ENCODE measurements at regions not wholly inside any gene's neighbourhood (a gene's known extent, or its start where the extent isn't known, plus 50 kb on each side); places are given as distances from the start of the nearest gene placed in this dataset.

DNA sequence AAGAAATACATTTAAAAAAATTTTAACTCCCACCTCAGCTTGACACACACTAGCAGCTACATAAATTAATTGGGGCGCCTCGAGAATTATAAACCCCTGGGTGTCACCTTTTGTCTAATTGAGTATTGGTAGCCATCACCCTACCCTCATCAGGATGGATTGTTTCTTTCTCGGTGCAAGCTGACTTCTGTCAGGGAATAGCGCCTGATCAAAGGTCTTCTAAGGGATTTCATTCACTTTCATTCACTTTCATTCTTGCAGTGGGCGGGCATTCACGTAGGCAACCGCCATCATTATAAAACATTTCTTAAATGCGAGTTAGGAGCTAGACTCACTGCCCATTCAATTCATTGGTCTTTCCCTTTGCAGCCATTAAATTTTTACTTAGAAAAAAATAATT, 239.2 kb upstream of the SASH1 start:
- no peak for DNase-seq (ENCODE audit: extremely low read depth, insufficient read length)
- TF ChIP-seq, protein P1, sequence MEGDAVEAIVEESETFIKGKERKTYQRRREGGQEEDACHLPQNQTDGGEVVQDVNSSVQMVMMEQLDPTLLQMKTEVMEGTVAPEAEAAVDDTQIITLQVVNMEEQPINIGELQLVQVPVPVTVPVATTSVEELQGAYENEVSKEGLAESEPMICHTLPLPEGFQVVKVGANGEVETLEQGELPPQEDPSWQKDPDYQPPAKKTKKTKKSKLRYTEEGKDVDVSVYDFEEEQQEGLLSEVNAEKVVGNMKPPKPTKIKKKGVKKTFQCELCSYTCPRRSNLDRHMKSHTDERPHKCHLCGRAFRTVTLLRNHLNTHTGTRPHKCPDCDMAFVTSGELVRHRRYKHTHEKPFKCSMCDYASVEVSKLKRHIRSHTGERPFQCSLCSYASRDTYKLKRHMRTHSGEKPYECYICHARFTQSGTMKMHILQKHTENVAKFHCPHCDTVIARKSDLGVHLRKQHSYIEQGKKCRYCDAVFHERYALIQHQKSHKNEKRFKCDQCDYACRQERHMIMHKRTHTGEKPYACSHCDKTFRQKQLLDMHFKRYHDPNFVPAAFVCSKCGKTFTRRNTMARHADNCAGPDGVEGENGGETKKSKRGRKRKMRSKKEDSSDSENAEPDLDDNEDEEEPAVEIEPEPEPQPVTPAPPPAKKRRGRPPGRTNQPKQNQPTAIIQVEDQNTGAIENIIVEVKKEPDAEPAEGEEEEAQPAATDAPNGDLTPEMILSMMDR (IDR thresholded peaks at IDR 0.05; ENCODE audit: insufficient read depth, low read length, poor library complexity, severe bottlenecking): no peak
- H3K27me3 ChIP-seq (replicated peaks; ENCODE audit: control insufficient read depth, insufficient read depth, low read length): no peaks in the 10 kb centered on the region
- H3K36me3 ChIP-seq (ENCODE audit: control insufficient read depth, insufficient read depth, low read length): no peaks in the 10 kb centered on the region
- H3K4me3 ChIP-seq (replicated peaks; ENCODE audit: low read depth, low read length): no peak overlapping the region

DNA sequence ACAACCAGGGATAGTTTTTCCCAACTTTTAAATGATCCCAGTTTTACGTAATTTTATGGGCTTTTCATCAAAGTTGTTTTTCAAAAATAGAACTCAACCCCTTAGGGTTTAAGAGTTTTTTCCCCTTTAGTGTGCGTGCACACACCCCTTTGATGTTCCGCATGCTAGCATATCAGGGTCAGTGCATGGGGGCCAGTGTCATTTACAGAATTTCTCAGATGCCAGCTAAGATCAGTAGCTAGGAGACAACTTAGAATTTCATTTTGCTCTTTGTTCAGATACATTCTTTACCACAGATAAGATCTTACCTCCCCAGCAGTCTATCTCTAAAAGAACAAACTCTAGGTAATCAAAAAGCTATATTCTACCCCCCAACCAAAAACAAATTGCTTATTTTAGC, 238.5 kb upstream of the SASH1 start:
- DNase-seq (ENCODE audit: extremely low read depth, insufficient read length): no peak
- TF ChIP-seq, protein P1 (IDR thresholded peaks at IDR 0.05; ENCODE audit: insufficient read depth, low read length, poor library complexity, severe bottlenecking): no peak
- Histone ChIP-seq H3K36me3 (ENCODE audit: control insufficient read depth, insufficient read depth, low read length) (no peaks in the 10 kb centered on the region), H3K27me3 (replicated peaks; ENCODE audit: control insufficient read depth, insufficient read depth, low read length) (no peaks in the 10 kb centered on the region; the same call in 1 of the 2 replicates), H3K4me3 (replicated peaks; ENCODE audit: low read depth, low read length) (no peak overlapping the region)

DNA sequence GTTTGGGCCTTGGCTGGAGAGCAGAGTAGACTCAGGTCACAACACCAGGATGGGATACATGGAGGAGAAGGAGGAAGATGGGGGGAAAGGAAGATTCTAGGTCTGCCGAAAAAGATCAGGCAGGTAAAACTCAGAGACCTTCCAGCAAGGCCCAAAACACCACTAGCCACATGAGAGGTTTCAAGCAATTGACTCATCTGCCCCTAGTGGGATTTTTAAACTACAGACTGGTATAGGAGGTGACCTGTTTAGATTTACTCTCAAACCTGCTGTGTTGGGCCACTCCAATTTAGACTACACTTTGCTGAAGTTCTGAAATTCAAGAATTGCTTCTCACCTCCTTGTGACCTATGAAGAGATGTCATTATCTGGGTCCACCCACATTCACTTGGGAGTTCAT, 236.9 kb upstream of the SASH1 start:
- TF ChIP-seq, protein P1 (IDR thresholded peaks at IDR 0.05; ENCODE audit: insufficient read depth, low read length, poor library complexity, severe bottlenecking): no peak
- DNase-seq (ENCODE audit: extremely low read depth, insufficient read length): no peak
- Histone ChIP-seq H3K4me3 (replicated peaks; ENCODE audit: low read depth, low read length) (no peak overlapping the region), H3K36me3 (ENCODE audit: control insufficient read depth, insufficient read depth, low read length) (no peaks in the 10 kb centered on the region), H3K27me3 (replicated peaks; ENCODE audit: control insufficient read depth, insufficient read depth, low read length) (no peaks in the 10 kb centered on the region; the same call in 1 of the 2 replicates)

DNA sequence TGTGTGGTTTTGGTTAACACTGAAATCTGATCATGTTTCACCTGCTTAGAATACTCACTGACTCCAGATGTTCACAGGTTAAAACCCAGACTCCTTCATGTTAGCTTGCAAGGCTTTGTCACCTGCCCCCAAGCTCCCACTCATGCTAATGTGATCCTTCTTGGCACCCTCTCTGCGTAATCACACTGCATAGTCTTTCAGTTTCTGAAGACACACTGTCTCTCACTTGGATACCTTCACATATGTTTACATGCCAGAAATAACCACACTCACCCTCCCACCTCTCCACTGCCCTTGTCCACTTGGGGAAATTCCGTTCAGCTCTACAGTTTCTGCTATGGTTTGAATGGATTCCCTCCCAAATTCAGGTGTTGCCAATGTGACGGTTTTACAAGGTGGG, 234.7 kb upstream of the SASH1 start:
- no peaks in the 10 kb centered on the region; the same call in 1 of the 2 replicates for H3K27me3 ChIP-seq (replicated peaks; ENCODE audit: control insufficient read depth, insufficient read depth, low read length)
- no peaks in the 10 kb centered on the region for H3K36me3 ChIP-seq (ENCODE audit: control insufficient read depth, insufficient read depth, low read length)
- no peak for DNase-seq (ENCODE audit: extremely low read depth, insufficient read length)
- TF ChIP-seq, protein P1 (IDR thresholded peaks at IDR 0.05; ENCODE audit: insufficient read depth, low read length, poor library complexity, severe bottlenecking): no peak
- no peak overlapping the region for H3K4me3 ChIP-seq (replicated peaks; ENCODE audit: low read depth, low read length)

DNA sequence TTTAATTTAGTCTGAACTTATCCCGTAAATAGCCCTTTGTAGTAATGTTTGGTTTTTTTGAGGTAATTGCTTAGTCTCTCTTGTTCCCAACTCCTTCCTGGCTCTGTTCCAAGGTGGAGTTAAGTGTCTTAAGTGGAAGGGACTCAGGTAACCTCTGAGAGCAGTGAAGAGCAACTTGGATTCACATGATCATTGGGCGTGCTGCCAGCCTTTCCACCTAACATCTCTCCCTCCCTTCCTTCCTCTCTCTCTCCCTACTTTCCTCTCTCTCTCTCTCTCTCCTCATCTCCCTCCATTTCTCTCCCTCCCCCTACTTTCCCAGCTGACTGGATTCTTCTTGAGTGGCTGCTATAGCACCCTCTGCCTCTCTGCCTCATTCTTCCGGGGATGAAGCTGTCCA, 232.9 kb upstream of the SASH1 start:
- Histone ChIP-seq H3K27me3 (replicated peaks; ENCODE audit: control insufficient read depth, insufficient read depth, low read length) (no peaks in the 10 kb centered on the region; the same call in 1 of the 2 replicates), H3K36me3 (ENCODE audit: control insufficient read depth, insufficient read depth, low read length) (no peaks in the 10 kb centered on the region), H3K4me3 (replicated peaks; ENCODE audit: low read depth, low read length) (no peak overlapping the region)
- TF ChIP-seq, protein P1 (IDR thresholded peaks at IDR 0.05; ENCODE audit: insufficient read depth, low read length, poor library complexity, severe bottlenecking): no peak
- no peak for DNase-seq (ENCODE audit: extremely low read depth, insufficient read length)

DNA sequence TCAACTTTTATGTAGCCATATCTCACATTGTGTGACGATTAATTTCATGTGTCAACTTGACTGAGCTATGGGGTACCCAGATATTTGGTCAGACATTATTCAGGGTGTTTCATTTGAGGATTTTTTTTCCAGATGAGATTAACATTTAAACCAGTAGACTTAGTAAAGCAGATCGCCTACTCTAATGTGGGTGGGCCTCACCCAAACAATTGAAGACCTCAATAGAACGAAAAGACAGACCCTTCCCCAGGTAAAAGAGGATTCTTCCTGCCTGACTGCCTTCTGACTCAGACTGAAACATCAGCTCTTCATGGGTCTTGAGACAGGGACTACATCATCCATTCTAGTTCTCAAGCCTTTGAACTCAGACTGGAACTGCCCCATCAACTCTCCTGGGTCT, 231.7 kb upstream of the SASH1 start:
- no peaks in the 10 kb centered on the region; the same call in 1 of the 2 replicates for H3K27me3 ChIP-seq (replicated peaks; ENCODE audit: control insufficient read depth, insufficient read depth, low read length)
- H3K36me3 ChIP-seq (ENCODE audit: control insufficient read depth, insufficient read depth, low read length): no peaks in the 10 kb centered on the region
- H3K4me3 ChIP-seq (replicated peaks; ENCODE audit: low read depth, low read length): no peak overlapping the region
- DNase-seq (ENCODE audit: extremely low read depth, insufficient read length): no peak
- TF ChIP-seq, protein P1 (IDR thresholded peaks at IDR 0.05; ENCODE audit: insufficient read depth, low read length, poor library complexity, severe bottlenecking): no peak

Measured in GM06990 (cell line).